GM23248 (cell line): ENCODE measurements at regions not wholly inside any gene's neighbourhood (a gene's known extent, or its start where the extent isn't known, plus 50 kb on each side); places are given as distances from the start of the nearest gene placed in this dataset.

Experiments
- DNase-seq: peaks from one replicate; pipeline ENCODE4 v3.0.0-alpha.2; 2015
- H2AFZ ChIP-seq: fragments of 200-600 bp; sonication (generic); 2 replicates; pipeline ENCODE4 v1.6.1; 2016; ENCODE audit warnings: antibody characterized with exemption
- H3F3A ChIP-seq: fragments of 200-600 bp; sonication (generic); 2 replicates; pipeline ENCODE4 v1.6.1; 2016; ENCODE audit warnings: mild to moderate bottlenecking, antibody characterized with exemption, mixed run types; ENCODE audit not compliant: insufficient read depth
- H3K27ac ChIP-seq: fragments of 200-600 bp; sonication (generic); 2 replicates; pipeline ENCODE4 v1.5.1; 2016; ENCODE audit warnings: mild to moderate bottlenecking
- H3K27me3 ChIP-seq: fragments of 200-600 bp; sonication (generic); replicated peaks from 2 replicates; pipeline ENCODE4 v1.6.1; 2016; ENCODE audit warnings: mild to moderate bottlenecking; ENCODE audit not compliant: insufficient read depth
- H3K36me3 ChIP-seq: fragments of 200-600 bp; sonication (generic); 2 replicates; pipeline ENCODE4 v1.6.1; 2016; ENCODE audit warnings: low read depth, mild to moderate bottlenecking
- H3K4me1 ChIP-seq: fragments of 200-600 bp; sonication (generic); 2 replicates; pipeline ENCODE4 v1.6.1; 2016; ENCODE audit warnings: mild to moderate bottlenecking; ENCODE audit not compliant: insufficient read depth
- H3K4me2 ChIP-seq: fragments of 200-600 bp; sonication (generic); one replicate; pipeline ENCODE4 v1.6.1; 2016; ENCODE audit warnings: mild to moderate bottlenecking; ENCODE audit not compliant: unreplicated experiment
- H3K4me3 ChIP-seq: fragments of 200-600 bp; sonication (generic); 2 replicates; pipeline ENCODE4 v1.5.1; 2016; ENCODE audit warnings: mild to moderate bottlenecking
- H3K79me2 ChIP-seq: fragments of 200-600 bp; sonication (generic); 2 replicates; pipeline ENCODE4 v1.6.1; 2016; ENCODE audit warnings: mild to moderate bottlenecking; ENCODE audit not compliant: insufficient read depth
- H3K9ac ChIP-seq: fragments of 200-600 bp; sonication (generic); 2 replicates; pipeline ENCODE4 v1.6.1; 2016; ENCODE audit warnings: mild to moderate bottlenecking
- H3K9me2 ChIP-seq: fragments of 200-600 bp; sonication (generic); 2 replicates; pipeline ENCODE4 v1.6.1; 2016; ENCODE audit warnings: mixed run types, mild to moderate bottlenecking, moderate library complexity; ENCODE audit not compliant: insufficient read depth
- H3K9me3 ChIP-seq: fragments of 200-600 bp; sonication (generic); one replicate; pipeline ENCODE4 v1.6.1; 2017; ENCODE audit warnings: low read depth
- H4K20me1 ChIP-seq: fragments of 200-600 bp; sonication (generic); 2 replicates; pipeline ENCODE4 v1.6.0; 2016; ENCODE audit not compliant: insufficient read depth
- EZH2 ChIP-seq: fragments of 200-600 bp; sonication (generic); IDR thresholded peaks from 2 replicates; pipeline ENCODE4 v1.6.1; 2018; ENCODE audit warnings: antibody characterized with exemption, mild to moderate bottlenecking; ENCODE audit not compliant: insufficient read depth, poor library complexity, severe bottlenecking
- EZH2phosphoT487 ChIP-seq: fragments of 200-600 bp; sonication (generic); IDR thresholded peaks from 2 replicates; pipeline ENCODE4 v1.6.1; 2018; ENCODE audit warnings: antibody characterized with exemption, moderate library complexity, mild to moderate bottlenecking, low read depth; ENCODE audit not compliant: insufficient read depth
- WGBS, 2 experiments: methylation state at CpG; one replicate each; pipeline ENCODE4 v1.1.6; 2015 to 2017; ENCODE audit warnings: low lambda C conversion rate in 2 of 2, low coverage in 1 of 2; ENCODE audit errors: missing lambda C conversion rate in 2 of 2; 5-methylcytosine and 5-hydroxymethylcytosine counted together
- in situ Hi-C: fragments of 300-500 bp; cut with MboI; formaldehyde crosslinking; loops from 2 replicates; pipeline ENCODE4 v1.15.0; 2020

DNA sequence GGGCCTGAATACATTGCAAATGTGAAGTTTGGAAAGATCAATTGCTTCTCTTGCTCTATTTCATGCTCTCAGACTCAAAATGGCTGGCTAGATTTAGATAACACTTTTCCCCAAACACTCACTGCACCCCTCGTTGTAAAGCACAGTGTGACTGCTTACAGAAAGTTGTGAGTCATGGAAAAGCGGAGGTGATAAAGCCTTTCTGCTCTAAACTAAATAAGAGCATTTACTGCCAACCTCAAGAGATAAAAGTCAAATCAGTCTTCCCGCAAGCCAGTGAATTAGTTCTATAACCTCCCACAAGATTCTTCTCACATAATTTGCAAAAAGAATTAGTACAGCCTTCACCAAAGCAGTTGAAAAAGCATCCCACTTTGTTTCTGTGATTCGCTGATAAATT is 168.7 kb downstream of the WT1 start:
- in situ Hi-C loops = no loop called here
- Histone ChIP-seq H2AFZ (no peak overlapping the region), H3K27ac (no peak overlapping the region), H3K9ac (no peak overlapping the region), H3F3A (no peaks in the 10 kb centered on the region), H3K4me2 (no peak overlapping the region), H3K27me3 (peaks cover 18% of the 10 kb centered on the region; the same call in 1 of the 2 replicates), H3K9me2 (no peaks in the 10 kb centered on the region), H3K36me3 (no peaks in the 10 kb centered on the region), H3K79me2 (no peaks in the 10 kb centered on the region), H3K9me3 (no peaks in the 10 kb centered on the region), H3K4me1 (no peaks in the 10 kb centered on the region), H3K4me3 (no peak overlapping the region), H4K20me1 (no peaks in the 10 kb centered on the region)
- DNase-seq = no peak
- TF ChIP-seq EZH2phosphoT487 (no peak), EZH2 (no peak)
- WGBS, 2 experiments = 28 to 34% methylated on average over 4 of the region's 4 CpGs

DNA sequence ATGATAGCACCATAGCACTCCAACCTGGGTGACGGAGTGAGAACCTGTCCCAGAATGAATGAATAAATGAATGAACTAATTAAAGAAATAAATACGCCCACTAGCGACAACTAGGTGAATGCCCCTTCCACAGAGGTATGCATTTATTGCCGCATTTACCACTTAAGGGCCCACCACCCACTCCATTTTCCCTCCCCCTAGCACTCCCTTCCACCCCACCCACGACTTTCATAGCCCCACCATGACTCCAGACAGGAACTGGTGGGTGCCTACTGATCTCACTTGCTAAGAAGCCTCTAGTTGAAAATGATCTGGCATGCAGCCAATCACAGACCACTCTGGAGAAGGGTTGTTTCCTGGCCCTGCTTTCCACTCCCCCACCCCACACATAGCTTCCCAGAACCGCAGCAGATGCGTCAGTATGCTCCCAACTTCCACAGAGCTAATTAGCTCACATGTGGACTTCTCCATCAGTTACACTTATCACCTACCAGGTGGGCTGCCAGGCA is 167.6 kb downstream of the WT1 start:
- no peak for DNase-seq
- in situ Hi-C loops = no loop called here
- H3K9me3 ChIP-seq = no peaks in the 10 kb centered on the region
- no peaks in the 10 kb centered on the region for H3K4me1 ChIP-seq
- no peaks in the 10 kb centered on the region for H3K9me2 ChIP-seq
- 39 to 49% methylated on average over 7 of the region's 7 CpGs for WGBS, 2 experiments
- no peaks in the 10 kb centered on the region for H3K36me3 ChIP-seq
- no peak overlapping the region for H3K27ac ChIP-seq
- no peaks in the 10 kb centered on the region for H4K20me1 ChIP-seq
- TF ChIP-seq EZH2 = no peak
- TF ChIP-seq EZH2phosphoT487 = no peak
- H2AFZ ChIP-seq = no peak overlapping the region
- H3F3A ChIP-seq = no peaks in the 10 kb centered on the region
- no peaks in the 10 kb centered on the region for H3K79me2 ChIP-seq
- no peak overlapping the region for H3K9ac ChIP-seq
- H3K27me3 ChIP-seq = peaks cover 23% of the 10 kb centered on the region; the same call in 1 of the 2 replicates
- H3K4me2 ChIP-seq = no peak overlapping the region
- no peak overlapping the region for H3K4me3 ChIP-seq

DNA sequence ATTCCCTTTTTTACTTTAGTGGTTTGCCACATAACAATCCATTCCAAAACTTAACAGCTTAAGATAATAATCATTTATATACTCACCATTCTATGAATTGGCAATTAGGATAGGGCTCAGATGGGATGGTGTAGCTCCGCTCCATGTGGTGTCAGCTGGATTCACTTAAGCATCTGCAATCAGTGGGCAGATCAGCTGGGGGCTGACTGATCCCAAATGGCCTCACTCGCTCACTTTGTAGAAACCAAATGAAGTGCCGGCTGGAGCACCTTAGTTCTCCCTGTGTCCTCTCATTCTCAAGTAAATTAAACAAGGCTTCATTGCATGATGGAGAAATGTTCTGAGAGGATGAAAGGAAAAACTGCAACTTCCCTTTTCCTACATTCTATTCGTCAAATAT is 161.4 kb downstream of the WT1 start:
- Histone ChIP-seq H3K79me2 (no peaks in the 10 kb centered on the region), H3F3A (no peaks in the 10 kb centered on the region), H3K4me1 (no peaks in the 10 kb centered on the region), H3K4me2 (no peak overlapping the region), H3K4me3 (no peak overlapping the region), H3K36me3 (no peaks in the 10 kb centered on the region), H4K20me1 (no peaks in the 10 kb centered on the region), H3K27me3 (peaks cover 18% of the 10 kb centered on the region), H2AFZ (no peak overlapping the region), H3K9me3 (no peaks in the 10 kb centered on the region), H3K9ac (no peak overlapping the region), H3K9me2 (no peaks in the 10 kb centered on the region), H3K27ac (no peak overlapping the region)
- in situ Hi-C loops = no loop called here
- TF ChIP-seq EZH2phosphoT487 = no peak
- no peak for TF ChIP-seq EZH2
- 0 to 9% methylated on average over 4 of the region's 4 CpGs for WGBS, 2 experiments
- no peak for DNase-seq

DNA sequence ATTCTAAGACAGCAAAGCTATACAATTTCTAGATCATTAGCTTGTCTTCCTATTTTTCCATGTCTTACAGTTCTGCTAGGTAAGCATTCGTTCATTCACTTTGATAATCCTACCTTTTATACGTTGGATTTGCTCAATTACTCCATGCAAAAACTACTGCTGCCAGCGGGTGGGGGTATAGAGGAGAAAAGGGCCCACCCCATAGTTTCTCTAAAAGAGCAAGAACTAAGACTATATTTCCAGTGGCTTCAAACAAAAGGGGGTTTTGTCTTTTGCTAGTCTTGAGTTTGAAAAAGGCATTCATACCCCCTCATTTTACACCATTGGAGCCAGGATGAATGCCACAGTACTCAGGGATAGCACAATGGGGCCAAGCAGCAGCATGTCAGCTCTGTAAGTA is 155.7 kb downstream of the WT1 start:
- Histone ChIP-seq H3F3A (no peaks in the 10 kb centered on the region), H3K4me3 (no peak overlapping the region)
- no peak for DNase-seq

DNA sequence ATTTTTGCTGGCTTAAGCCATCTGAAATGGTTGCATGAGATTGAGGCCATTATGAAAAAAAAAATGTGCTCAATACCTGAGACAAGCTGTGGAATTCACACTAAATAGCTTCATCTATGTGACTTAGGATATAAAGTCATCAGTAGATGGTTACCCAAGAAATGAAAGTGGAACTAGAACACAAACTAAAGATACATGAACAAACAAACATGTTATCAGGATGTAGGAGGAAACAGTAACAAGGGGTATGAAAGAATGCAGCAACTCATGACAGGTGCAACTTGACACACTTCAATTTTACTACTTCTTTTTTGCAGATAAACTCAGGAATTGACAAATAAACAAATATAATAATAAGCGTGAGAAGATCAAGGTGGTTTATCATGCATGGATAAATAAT is 155.0 kb downstream of the WT1 start:
- no peak overlapping the region for H3K27ac ChIP-seq
- 50 to 58% methylated on average over 1 of the region's 1 CpG for WGBS, 2 experiments
- no peaks in the 10 kb centered on the region for H3K9me3 ChIP-seq
- H2AFZ ChIP-seq = no peak overlapping the region
- H3K4me1 ChIP-seq = no peaks in the 10 kb centered on the region
- no peak overlapping the region for H3K9ac ChIP-seq
- TF ChIP-seq EZH2phosphoT487 (no peak), EZH2 (no peak)
- H3K36me3 ChIP-seq = no peaks in the 10 kb centered on the region
- H3K79me2 ChIP-seq = no peaks in the 10 kb centered on the region
- no peaks in the 10 kb centered on the region for H4K20me1 ChIP-seq
- no peak overlapping the region for H3K4me3 ChIP-seq
- no peaks in the 10 kb centered on the region for H3K9me2 ChIP-seq
- no peaks in the 10 kb centered on the region for H3F3A ChIP-seq
- DNase-seq = no peak
- in situ Hi-C loops = no loop called here
- H3K27me3 ChIP-seq = peaks cover 9% of the 10 kb centered on the region; the same call in 1 of the 2 replicates
- no peak overlapping the region for H3K4me2 ChIP-seq

More for the DNA sequence above, 155.7 kb downstream of the WT1 start:
- no peak overlapping the region for H2AFZ ChIP-seq
- 7% methylated on average over 3 of the region's 3 CpGs for WGBS, 2 experiments
- H3K4me1 ChIP-seq = no peaks in the 10 kb centered on the region
- no peaks in the 10 kb centered on the region for H3K36me3 ChIP-seq
- H3K27me3 ChIP-seq = peaks cover 9% of the 10 kb centered on the region; the same call in 1 of the 2 replicates
- in situ Hi-C loops = no loop called here
- no peak overlapping the region for H3K9ac ChIP-seq
- no peak overlapping the region for H3K4me2 ChIP-seq
- no peaks in the 10 kb centered on the region for H3K79me2 ChIP-seq
- no peak for TF ChIP-seq EZH2
- no peak for TF ChIP-seq EZH2phosphoT487
- no peaks in the 10 kb centered on the region for H4K20me1 ChIP-seq
- no peaks in the 10 kb centered on the region for H3K9me3 ChIP-seq
- H3K27ac ChIP-seq = no peak overlapping the region
- no peaks in the 10 kb centered on the region for H3K9me2 ChIP-seq
